ENCODE measurements at regions not wholly inside any gene's neighbourhood (a gene's known extent, or its start where the extent isn't known, plus 50 kb on each side); places are given as distances from the start of the nearest gene placed in this dataset.
A peak's percentile ranks its signal among the peaks of the same experiment; 100 is the strongest.

GRCh38 chr2:150643114-150643725 lies 155.8 kb upstream of the RND3 start:
- DNase-seq, result no peak
- H3K4me1 ChIP-seq, result peaks cover 0 to 11% (median 0%) of the 10 kb centered on the region in 3 donors
- H3K27ac ChIP-seq, result no peak overlapping the region
- intact Hi-C loops (cut with DNase I), result no loop called here
- no peaks in the 10 kb centered on the region for H3K27me3 ChIP-seq
- TF ChIP-seq CTCF (IDR thresholded peaks at IDR 0.05) (no peak), POLR2A (IDR thresholded peaks at IDR 0.05) (no peak)
- no peak overlapping the region for H3K4me3 ChIP-seq
- H3K36me3 ChIP-seq, result no peaks in the 10 kb centered on the region
- WGBS, 2 donors, result 81 to 86% methylated on average over 10 of the region's 10 CpGs
- no peaks in the 10 kb centered on the region for H3K9me3 ChIP-seq

- no peak for DNase-seq
- Histone ChIP-seq H3K27ac (peak overlapping the region in 2 of 4 donors; percentile 5 to 55), H3K27me3 (no peaks in the 10 kb centered on the region), H3K9me3 (no peaks in the 10 kb centered on the region), H3K4me1 (peaks cover 0 to 5% (median 0%) of the 10 kb centered on the region in 3 donors), H3K4me3 (no peak overlapping the region), H3K36me3 (no peaks in the 10 kb centered on the region)
- TF ChIP-seq CTCF (IDR thresholded peaks at IDR 0.05) (no peak), POLR2A (IDR thresholded peaks at IDR 0.05) (no peak)
- intact Hi-C loops (cut with DNase I), result no loop called here
- WGBS, 2 donors, result 29 to 37% methylated on average over 4 of the region's 4 CpGs
Measured at GRCh38 chr2:150640039-150640438, 152.6 kb upstream of the RND3 start.

GRCh38 chr2:150639383-150639782 lies 151.9 kb upstream of the RND3 start:
- Histone ChIP-seq H3K4me1 (peaks cover 0 to 5% (median 0%) of the 10 kb centered on the region in 3 donors), H3K27me3 (no peaks in the 10 kb centered on the region), H3K36me3 (no peaks in the 10 kb centered on the region), H3K27ac (peak overlapping the region in 2 of 4 donors; percentile 22 to 55), H3K4me3 (no peak overlapping the region), H3K9me3 (no peaks in the 10 kb centered on the region)
- WGBS, 2 donors, result 22 to 25% methylated on average over 3 of the region's 3 CpGs
- TF ChIP-seq POLR2A (IDR thresholded peaks at IDR 0.05), result no peak
- no peak for TF ChIP-seq CTCF (IDR thresholded peaks at IDR 0.05)
- intact Hi-C loops (cut with DNase I), result no loop called here
- DNase-seq, result no peak

- H3K36me3 ChIP-seq, result no peaks in the 10 kb centered on the region
- intact Hi-C loops (cut with DNase I), result no loop called here
- DNase-seq, result no peak
- H3K9me3 ChIP-seq, result no peaks in the 10 kb centered on the region
- TF ChIP-seq POLR2A (IDR thresholded peaks at IDR 0.05), result no peak
- TF ChIP-seq CTCF (IDR thresholded peaks at IDR 0.05), result no peak
- no peaks in the 10 kb centered on the region for H3K4me1 ChIP-seq
- H3K4me3 ChIP-seq, result no peak overlapping the region
- H3K27me3 ChIP-seq, result no peaks in the 10 kb centered on the region
- 58 to 64% methylated on average over 2 of the region's 2 CpGs for WGBS, 2 donors
- no peak overlapping the region for H3K27ac ChIP-seq
Measured at GRCh38 chr2:150631236-150631821, 143.9 kb upstream of the RND3 start.

GRCh38 chr2:150630587-150631235 lies 143.2 kb upstream of the RND3 start:
- Histone ChIP-seq H3K4me3 (no peak overlapping the region), H3K9me3 (no peaks in the 10 kb centered on the region), H3K36me3 (no peaks in the 10 kb centered on the region), H3K27ac (no peak overlapping the region), H3K27me3 (no peaks in the 10 kb centered on the region), H3K4me1 (no peaks in the 10 kb centered on the region)
- DNase-seq, result no peak
- intact Hi-C loops (cut with DNase I), result no loop called here
- no peak for TF ChIP-seq CTCF (IDR thresholded peaks at IDR 0.05)
- no peak for TF ChIP-seq POLR2A (IDR thresholded peaks at IDR 0.05)
- 57 to 72% methylated on average over 2 to 3 of the region's 3 CpGs for WGBS, 2 donors

All from esophagus squamous epithelium (tissue), 5 donors.